SH-SY5Y (cell line): ENCODE measurements at regions not wholly inside any gene's neighbourhood (a gene's known extent, or its start where the extent isn't known, plus 50 kb on each side); places are given as distances from the start of the nearest gene placed in this dataset.

Experiments used
- GATA2 ChIP-seq: IDR thresholded peaks from 2 replicates; pipeline ENCODE4 v1.6.1; 2011; ENCODE audit warnings: mild to moderate bottlenecking, low read depth, low read length
- GATA3 ChIP-seq: IDR thresholded peaks from 2 replicates; pipeline ENCODE4 v1.6.1; 2011; ENCODE audit warnings: low read depth, mild to moderate bottlenecking, low read length, moderate library complexity

- no peak for TF ChIP-seq GATA2
- TF ChIP-seq GATA3, result no peak
Observed at GRCh38 chr4:163878336-163879121, 384.0 kb downstream of the TMA16 start.

GRCh38 chr4:163892417-163892816, 397.9 kb downstream of the TMA16 start:
- no peak for TF ChIP-seq GATA3
- no peak for TF ChIP-seq GATA2

DNA sequence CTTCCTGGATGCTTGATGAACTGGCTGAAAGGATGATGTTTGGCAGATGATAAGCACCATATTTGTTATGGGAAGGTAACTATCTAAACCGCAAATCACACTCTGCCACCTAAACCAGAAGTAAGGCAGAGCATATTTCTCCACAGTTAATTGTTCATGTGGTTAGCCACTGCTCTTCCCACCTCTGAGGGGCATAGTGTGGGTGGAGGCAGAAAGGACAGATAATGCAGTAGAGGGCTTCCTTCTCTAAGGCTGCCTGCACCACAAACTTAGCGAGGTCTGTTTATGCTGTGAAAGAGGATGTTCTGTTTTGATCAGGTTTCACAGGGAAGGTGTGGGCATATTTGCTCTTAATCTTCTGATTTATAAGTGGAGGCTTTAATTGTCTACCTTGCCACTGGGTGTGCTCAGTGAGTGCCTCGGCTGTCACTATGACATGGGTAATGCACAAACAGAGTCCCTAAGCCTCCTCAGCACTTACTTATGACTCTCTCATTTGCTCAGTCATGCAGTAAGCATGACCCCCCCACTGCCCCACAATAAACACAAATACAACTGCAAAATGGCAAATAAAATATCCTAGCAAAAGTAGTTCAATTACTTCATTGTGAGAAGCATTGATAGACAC, 401.0 kb downstream of the TMA16 start:
- TF ChIP-seq GATA3, result no peak
- no peak for TF ChIP-seq GATA2

- TF ChIP-seq GATA2 (no peak), GATA3 (no peak)
Observed at GRCh38 chr4:163901319-163901718, 406.8 kb downstream of the TMA16 start.

DNA sequence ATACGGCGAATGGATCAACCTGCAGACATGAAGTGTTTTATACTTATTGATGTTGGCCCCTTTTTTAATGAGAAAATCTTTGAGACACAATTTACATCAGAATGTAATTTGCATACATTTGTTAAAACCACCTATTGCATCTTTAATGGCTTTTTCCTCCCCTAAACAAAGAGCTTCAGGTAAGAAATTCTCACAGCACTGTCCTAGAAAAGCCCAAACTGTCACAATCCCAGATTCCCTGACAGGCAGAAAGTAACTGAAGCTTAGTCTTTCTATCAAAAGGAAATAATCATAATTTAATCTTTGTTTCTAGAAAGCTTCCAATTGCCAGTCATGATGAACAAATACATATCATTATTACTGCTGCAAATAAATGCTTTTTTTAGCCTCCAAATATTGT, 407.9 kb downstream of the TMA16 start:
- TF ChIP-seq GATA3 (no peak), GATA2 (no peak)

GRCh38 chr4:163911891-163912290, 417.4 kb downstream of the TMA16 start:
- TF ChIP-seq GATA3 (no peak), GATA2 (no peak)

GRCh38 chr4:163913571-163913970, 419.1 kb downstream of the TMA16 start:
- TF ChIP-seq GATA3, result no peak
- no peak for TF ChIP-seq GATA2

DNA sequence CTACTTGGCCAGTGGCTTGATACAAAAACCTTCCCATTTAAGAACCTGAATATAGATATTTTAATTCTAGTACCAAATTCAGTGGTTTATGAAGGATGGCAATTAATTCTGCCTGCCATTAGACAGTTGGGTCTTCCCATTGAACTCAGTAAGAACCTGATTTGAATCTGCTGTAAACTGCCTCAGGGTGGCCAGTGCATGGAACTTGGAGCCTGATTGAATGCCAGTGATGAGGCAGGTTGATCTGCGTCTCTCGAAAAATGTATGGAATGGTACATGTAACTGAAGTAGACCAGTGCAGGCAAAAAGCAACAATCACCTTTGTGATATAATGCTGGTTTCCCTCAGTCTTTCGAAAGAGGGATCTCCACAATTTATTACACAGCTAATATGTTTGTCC, 421.4 kb downstream of the TMA16 start:
- TF ChIP-seq GATA2 (no peak), GATA3 (no peak)

DNA sequence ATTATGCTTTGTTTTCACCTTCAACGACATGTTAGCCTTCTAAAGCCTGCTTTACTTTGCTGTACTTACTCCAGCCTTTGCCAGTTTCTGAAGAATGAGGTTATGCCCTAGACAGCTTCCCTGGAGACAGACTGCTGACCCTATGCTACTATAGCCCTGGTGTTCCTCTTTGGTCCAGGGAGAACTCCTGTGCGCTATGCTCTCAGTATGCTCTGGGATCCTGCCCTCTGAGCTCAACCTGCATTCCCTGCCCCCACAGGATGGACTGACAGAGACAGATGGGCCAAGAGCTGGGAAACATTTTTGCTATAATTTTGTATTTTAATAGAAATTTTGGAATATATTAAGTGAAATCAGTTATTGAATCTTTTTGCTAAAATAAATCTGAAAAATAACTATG, 425.9 kb downstream of the TMA16 start:
- TF ChIP-seq GATA3 (no peak), GATA2 (no peak)

DNA sequence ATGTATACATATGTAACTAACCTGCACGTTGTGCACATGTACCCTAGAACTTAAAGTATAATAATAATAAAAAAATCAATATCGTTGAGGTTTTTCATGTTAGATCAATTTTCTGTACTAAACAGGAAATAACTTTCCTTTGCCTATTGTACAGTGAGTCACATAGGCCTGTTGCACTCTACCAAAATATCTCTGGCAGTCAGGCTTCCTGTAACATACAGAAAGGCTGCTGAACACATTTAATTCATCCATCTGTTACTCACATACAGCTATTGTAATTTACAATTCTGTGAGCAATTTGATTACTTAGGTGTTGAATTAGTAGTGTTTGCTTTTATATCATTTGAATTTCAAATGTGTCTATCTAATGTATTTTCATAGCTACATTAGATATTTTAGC, 427.8 kb downstream of the TMA16 start:
- no peak for TF ChIP-seq GATA3
- no peak for TF ChIP-seq GATA2

- TF ChIP-seq GATA2, result no peak
- TF ChIP-seq GATA3, result no peak
Observed at GRCh38 chr4:163923092-163923491, 428.6 kb downstream of the TMA16 start.

- TF ChIP-seq GATA2 (no peak), GATA3 (no peak)
Observed at GRCh38 chr4:163930086-163930485, 435.6 kb downstream of the TMA16 start.

DNA sequence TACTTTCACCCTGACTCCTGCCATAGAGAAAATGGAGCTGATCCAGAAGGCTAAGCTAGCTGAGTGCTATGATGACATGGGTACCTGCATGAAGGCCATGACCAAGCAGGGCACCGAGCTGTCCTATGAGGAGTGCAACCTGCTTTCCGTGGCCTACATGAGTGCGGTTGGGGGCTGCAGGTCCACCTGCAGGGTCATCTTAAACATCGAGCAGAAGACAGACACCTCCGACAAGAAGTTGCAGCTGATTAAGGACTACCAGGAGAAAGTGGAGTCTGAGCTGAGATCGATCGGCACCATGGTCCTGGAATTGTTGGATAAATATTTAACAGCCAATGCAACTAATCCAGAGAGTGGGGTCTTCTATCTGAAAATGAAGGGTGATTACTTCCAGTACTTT, 438.0 kb downstream of the TMA16 start:
- no peak for TF ChIP-seq GATA3
- no peak for TF ChIP-seq GATA2

GRCh38 chr4:163939597-163939996, 445.1 kb downstream of the TMA16 start:
- TF ChIP-seq GATA2 (no peak), GATA3 (no peak)

DNA sequence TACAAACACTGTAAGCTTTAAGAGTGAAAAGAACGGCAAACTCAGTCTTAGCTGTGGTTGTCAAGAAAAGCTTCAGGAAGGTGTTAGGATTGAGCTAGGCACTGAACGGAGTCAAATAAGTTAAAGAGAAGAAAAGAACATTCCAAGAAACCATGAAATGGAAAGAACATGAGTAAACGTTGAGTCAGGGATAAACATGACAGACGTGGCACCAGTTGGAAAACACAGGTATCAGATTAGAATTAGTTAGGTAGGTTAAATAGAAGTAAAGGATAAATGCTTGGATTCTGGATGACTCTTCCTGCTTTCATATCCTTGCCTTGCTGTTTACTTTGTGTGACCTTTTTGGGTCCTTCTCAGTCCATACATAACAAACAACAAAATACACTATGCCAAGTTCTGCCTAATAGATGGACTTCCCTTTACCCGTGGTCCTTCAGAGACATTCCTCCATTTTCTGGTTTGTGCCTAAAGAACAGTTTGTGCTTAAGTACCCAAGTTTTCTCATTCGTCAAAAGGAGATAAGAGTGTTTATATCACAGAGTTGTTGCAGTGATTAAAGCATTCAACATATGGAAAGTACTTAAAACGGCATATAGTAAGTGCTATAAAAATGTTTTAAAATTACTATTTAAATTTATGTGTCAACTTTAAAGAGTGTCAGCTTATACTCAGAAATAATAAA, 446.9 kb downstream of the TMA16 start:
- TF ChIP-seq GATA3, result no peak
- TF ChIP-seq GATA2, result no peak
